ENCODE measurements at regions not wholly inside any gene's neighbourhood (a gene's known extent, or its start where the extent isn't known, plus 50 kb on each side); places are given as distances from the start of the nearest gene placed in this dataset.

GRCh38 chr6:88366672-88367071, 200.5 kb upstream of the CNR1 start:
- Histone ChIP-seq H3K4me1 (ENCODE audit: control insufficient read depth, low read length) (no peaks in the 10 kb centered on the region), H3K4me3 (ENCODE audit: low read length) (no peak overlapping the region), H3K4me2 (ENCODE audit: low read length) (no peak overlapping the region), H4K20me1 (ENCODE audit: control insufficient read depth, insufficient read depth, low read depth, low read length) (no peaks in the 10 kb centered on the region), H3K79me2 (ENCODE audit: control insufficient read depth, low read length) (no peaks in the 10 kb centered on the region), H3K27ac (ENCODE audit: low read depth, low read length) (no peak overlapping the region), H3K36me3 (ENCODE audit: control insufficient read depth, low read length) (no peaks in the 10 kb centered on the region), H3K9me3 (ENCODE audit: control insufficient read depth, insufficient read depth, low read length) (no peaks in the 10 kb centered on the region), H3K27me3 (ENCODE audit: control insufficient read depth, low read length) (no peaks in the 10 kb centered on the region), H3F3A (ENCODE audit: control insufficient read depth, insufficient read depth) (no peaks in the 10 kb centered on the region), H3K9me2 (replicated peaks; ENCODE audit: control insufficient read depth, low read length) (no peaks in the 10 kb centered on the region; the same call in 1 of the 2 replicates)
- TF ChIP-seq EZH2phosphoT487 (IDR thresholded peaks at IDR 0.05; ENCODE audit: borderline replicate concordance, low read length) = no peak
- TF ChIP-seq CTCF (IDR thresholded peaks at IDR 0.05; ENCODE audit: low read depth, low read length, poor library complexity, severe bottlenecking) = no peak

GRCh38 chr6:88365656-88366055, 199.5 kb upstream of the CNR1 start:
- no peak overlapping the region for H3K4me3 ChIP-seq (ENCODE audit: low read length)
- H3F3A ChIP-seq (ENCODE audit: control insufficient read depth, insufficient read depth) = no peaks in the 10 kb centered on the region
- no peaks in the 10 kb centered on the region for H4K20me1 ChIP-seq (ENCODE audit: control insufficient read depth, insufficient read depth, low read depth, low read length)
- H3K4me1 ChIP-seq (ENCODE audit: control insufficient read depth, low read length) = no peaks in the 10 kb centered on the region
- no peaks in the 10 kb centered on the region for H3K36me3 ChIP-seq (ENCODE audit: control insufficient read depth, low read length)
- no peak overlapping the region for H3K4me2 ChIP-seq (ENCODE audit: low read length)
- H3K27ac ChIP-seq (ENCODE audit: low read depth, low read length) = no peak overlapping the region
- TF ChIP-seq EZH2phosphoT487 (IDR thresholded peaks at IDR 0.05; ENCODE audit: borderline replicate concordance, low read length) = no peak
- H3K79me2 ChIP-seq (ENCODE audit: control insufficient read depth, low read length) = no peaks in the 10 kb centered on the region
- no peaks in the 10 kb centered on the region for H3K9me3 ChIP-seq (ENCODE audit: control insufficient read depth, insufficient read depth, low read length)
- no peaks in the 10 kb centered on the region; the same call in 1 of the 2 replicates for H3K9me2 ChIP-seq (replicated peaks; ENCODE audit: control insufficient read depth, low read length)
- H3K27me3 ChIP-seq (ENCODE audit: control insufficient read depth, low read length) = no peaks in the 10 kb centered on the region

DNA sequence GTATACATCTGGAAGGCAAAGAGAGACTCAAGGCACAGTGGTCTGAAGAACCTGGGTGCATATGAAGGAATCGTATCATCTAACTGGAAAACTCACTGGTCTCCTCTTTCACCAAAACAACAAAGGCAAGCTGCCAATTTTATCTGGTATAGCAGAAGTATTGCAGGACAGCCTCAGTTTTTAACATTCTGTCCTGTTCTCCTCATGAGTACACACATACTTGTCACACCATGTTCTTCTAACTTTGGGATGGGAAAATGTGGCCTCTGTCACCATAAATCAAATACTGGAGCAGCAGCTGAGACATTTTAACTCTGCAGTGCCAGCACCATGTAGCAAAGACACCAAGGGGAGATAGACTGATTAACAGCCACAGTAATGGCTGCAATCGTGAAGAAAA, 199.1 kb upstream of the CNR1 start:
- TF ChIP-seq CTCF (IDR thresholded peaks at IDR 0.05; ENCODE audit: low read depth, low read length, poor library complexity, severe bottlenecking) = no peak
- TF ChIP-seq EZH2phosphoT487 (IDR thresholded peaks at IDR 0.05; ENCODE audit: borderline replicate concordance, low read length) = no peak
- Histone ChIP-seq H3K4me1 (ENCODE audit: control insufficient read depth, low read length) (no peaks in the 10 kb centered on the region), H3F3A (ENCODE audit: control insufficient read depth, insufficient read depth) (no peaks in the 10 kb centered on the region), H4K20me1 (ENCODE audit: control insufficient read depth, insufficient read depth, low read depth, low read length) (no peaks in the 10 kb centered on the region), H3K27me3 (ENCODE audit: control insufficient read depth, low read length) (no peaks in the 10 kb centered on the region), H3K9me3 (ENCODE audit: control insufficient read depth, insufficient read depth, low read length) (no peaks in the 10 kb centered on the region), H3K27ac (ENCODE audit: low read depth, low read length) (no peak overlapping the region), H3K9me2 (replicated peaks; ENCODE audit: control insufficient read depth, low read length) (no peaks in the 10 kb centered on the region; the same call in 1 of the 2 replicates), H3K79me2 (ENCODE audit: control insufficient read depth, low read length) (no peaks in the 10 kb centered on the region), H3K4me3 (ENCODE audit: low read length) (no peak overlapping the region), H3K36me3 (ENCODE audit: control insufficient read depth, low read length) (no peaks in the 10 kb centered on the region), H3K4me2 (ENCODE audit: low read length) (no peak overlapping the region)

- Histone ChIP-seq H4K20me1 (ENCODE audit: control insufficient read depth, insufficient read depth, low read depth, low read length) (no peaks in the 10 kb centered on the region), H3K79me2 (ENCODE audit: control insufficient read depth, low read length) (no peaks in the 10 kb centered on the region), H3K27ac (ENCODE audit: low read depth, low read length) (no peak overlapping the region), H3K4me1 (ENCODE audit: control insufficient read depth, low read length) (no peaks in the 10 kb centered on the region), H3F3A (ENCODE audit: control insufficient read depth, insufficient read depth) (no peaks in the 10 kb centered on the region), H3K4me2 (ENCODE audit: low read length) (no peak overlapping the region), H3K27me3 (ENCODE audit: control insufficient read depth, low read length) (no peaks in the 10 kb centered on the region), H3K9me2 (replicated peaks; ENCODE audit: control insufficient read depth, low read length) (no peaks in the 10 kb centered on the region; the same call in 1 of the 2 replicates), H3K36me3 (ENCODE audit: control insufficient read depth, low read length) (no peaks in the 10 kb centered on the region), H3K4me3 (ENCODE audit: low read length) (no peak overlapping the region), H3K9me3 (ENCODE audit: control insufficient read depth, insufficient read depth, low read length) (no peaks in the 10 kb centered on the region)
- TF ChIP-seq EZH2phosphoT487 (IDR thresholded peaks at IDR 0.05; ENCODE audit: borderline replicate concordance, low read length) (no peak), CTCF (IDR thresholded peaks at IDR 0.05; ENCODE audit: low read depth, low read length, poor library complexity, severe bottlenecking) (no peak)
Observed at GRCh38 chr6:88361754-88362153, 195.6 kb upstream of the CNR1 start.

Data from DOHH2 (cell line).